Stimulated activated naive CD8-positive, alpha-beta T cell treated with anti-CD3 and anti-CD28 coated beads, Interleukin-15, Interleukin-2, amounts not matched to agents 100 ng/mL and 50 ng/mL, for 24 hours (primary cell): ENCODE measurements at regions not wholly inside any gene's neighbourhood (a gene's known extent, or its start where the extent isn't known, plus 50 kb on each side); places are given as distances from the start of the nearest gene placed in this dataset.

ENCODE experiments used
- H3K27ac Mint-ChIP-seq: one replicate; pipeline ENCODE4 v1.8.0; 2021; ENCODE audit warnings: mild to moderate bottlenecking, mixed read lengths
- H3K27me3 Mint-ChIP-seq: one replicate; pipeline ENCODE4 v1.8.0; 2021; ENCODE audit warnings: mixed read lengths
- H3K36me3 Mint-ChIP-seq: one replicate; pipeline ENCODE4 v1.8.0; 2021; ENCODE audit warnings: low read depth, mixed read lengths
- H3K4me1 Mint-ChIP-seq: one replicate; pipeline ENCODE4 v1.8.0; 2021; ENCODE audit warnings: low read depth, mixed read lengths
- H3K4me3 Mint-ChIP-seq: one replicate; pipeline ENCODE4 v1.8.0; 2021; ENCODE audit warnings: mild to moderate bottlenecking, mixed read lengths
- H3K9me3 Mint-ChIP-seq: one replicate; pipeline ENCODE4 v1.8.0; 2021; ENCODE audit warnings: mixed read lengths

DNA sequence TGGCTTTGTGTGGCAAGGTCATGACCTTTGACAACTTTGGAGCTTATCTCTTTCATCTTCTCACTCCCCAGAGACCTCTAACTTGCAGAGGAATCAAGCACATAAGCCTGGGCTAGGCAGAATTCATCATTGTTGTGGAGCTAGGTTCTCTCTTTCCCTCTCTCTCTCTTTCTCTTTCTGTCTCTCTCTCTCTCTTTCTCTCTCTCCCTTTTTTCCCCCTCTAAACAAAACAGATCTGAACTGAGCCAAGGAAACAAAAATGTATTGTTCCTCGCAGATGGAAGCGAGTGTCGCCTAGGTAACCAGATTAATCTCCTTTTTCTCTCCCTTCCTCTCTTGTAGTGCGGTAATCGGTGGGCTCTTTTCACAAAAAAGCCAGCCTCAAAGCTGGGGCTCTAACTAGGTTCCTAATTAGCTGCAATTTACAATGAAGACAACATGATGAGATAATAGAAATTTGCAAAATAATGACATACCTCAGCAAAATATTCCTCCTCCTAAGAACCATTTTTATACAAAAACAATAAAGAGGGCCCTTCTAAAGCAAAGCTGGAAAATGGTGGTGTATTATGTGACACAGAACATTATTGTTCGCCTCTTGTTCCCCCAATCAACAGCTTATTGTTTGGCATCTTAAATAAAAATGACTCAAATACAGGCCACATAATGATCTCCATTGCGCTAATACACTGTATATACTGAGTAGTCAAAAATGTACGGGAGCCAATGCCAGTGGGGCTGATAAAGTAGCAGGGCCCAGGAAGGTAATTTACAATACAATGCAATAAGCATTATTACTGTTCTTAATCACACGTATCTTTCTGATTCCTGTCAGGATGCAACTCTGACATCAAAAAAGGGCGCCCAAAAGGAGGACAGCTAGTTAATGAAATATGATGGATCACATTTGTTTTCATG is 65.7 kb upstream of the SOX5 start:
- H3K4me3 Mint-ChIP-seq: no peak overlapping the region
- H3K9me3 Mint-ChIP-seq: peaks cover 6% of the 10 kb centered on the region
- H3K36me3 Mint-ChIP-seq: no peaks in the 10 kb centered on the region
- H3K27me3 Mint-ChIP-seq: no peaks in the 10 kb centered on the region
- no peaks in the 10 kb centered on the region for H3K4me1 Mint-ChIP-seq
- H3K27ac Mint-ChIP-seq: no peak overlapping the region

DNA sequence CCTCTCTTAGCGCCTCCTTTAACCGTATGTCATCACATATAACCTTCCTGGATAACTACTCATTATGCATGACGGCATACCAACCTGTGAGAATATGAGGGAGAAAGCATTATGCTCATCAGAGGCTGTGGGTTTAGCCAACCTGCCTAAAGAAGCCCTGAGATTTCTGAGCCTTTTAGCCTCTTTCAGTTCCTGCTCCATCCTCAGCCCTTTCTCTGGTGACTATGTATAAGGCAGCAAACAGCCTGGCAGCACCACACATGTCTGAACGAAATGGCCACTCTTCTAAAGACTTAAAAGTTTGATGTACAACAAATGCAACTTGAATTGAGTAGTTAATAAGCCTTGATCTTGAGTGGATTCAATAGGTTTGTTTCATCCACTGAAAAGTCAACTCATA is 64.8 kb upstream of the SOX5 start:
- H3K9me3 Mint-ChIP-seq: peaks cover 6% of the 10 kb centered on the region
- H3K27me3 Mint-ChIP-seq: no peaks in the 10 kb centered on the region
- no peaks in the 10 kb centered on the region for H3K36me3 Mint-ChIP-seq
- no peak overlapping the region for H3K4me3 Mint-ChIP-seq
- H3K27ac Mint-ChIP-seq: no peak overlapping the region
- no peaks in the 10 kb centered on the region for H3K4me1 Mint-ChIP-seq

DNA sequence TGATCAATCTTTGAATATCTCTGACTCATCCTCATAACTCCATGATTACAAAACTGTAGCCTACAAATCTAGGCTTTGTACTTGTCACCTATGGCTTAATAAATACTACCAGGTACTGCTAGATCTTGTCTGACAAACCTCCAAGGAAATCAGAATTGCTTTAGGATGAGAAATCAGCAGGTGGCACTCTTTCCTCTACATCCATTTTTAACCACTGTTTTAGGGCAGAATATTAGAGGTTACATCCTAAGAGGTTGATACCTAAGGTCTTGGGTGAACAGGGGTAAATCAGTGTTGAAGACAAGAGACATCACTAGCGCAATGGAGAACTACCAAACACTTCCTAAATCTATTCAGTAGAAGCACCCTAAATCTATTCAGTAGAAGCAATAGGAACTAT is 63.1 kb upstream of the SOX5 start:
- Mint-ChIP-seq H3K27me3 (no peaks in the 10 kb centered on the region), H3K36me3 (no peaks in the 10 kb centered on the region), H3K4me3 (no peak overlapping the region)

DNA sequence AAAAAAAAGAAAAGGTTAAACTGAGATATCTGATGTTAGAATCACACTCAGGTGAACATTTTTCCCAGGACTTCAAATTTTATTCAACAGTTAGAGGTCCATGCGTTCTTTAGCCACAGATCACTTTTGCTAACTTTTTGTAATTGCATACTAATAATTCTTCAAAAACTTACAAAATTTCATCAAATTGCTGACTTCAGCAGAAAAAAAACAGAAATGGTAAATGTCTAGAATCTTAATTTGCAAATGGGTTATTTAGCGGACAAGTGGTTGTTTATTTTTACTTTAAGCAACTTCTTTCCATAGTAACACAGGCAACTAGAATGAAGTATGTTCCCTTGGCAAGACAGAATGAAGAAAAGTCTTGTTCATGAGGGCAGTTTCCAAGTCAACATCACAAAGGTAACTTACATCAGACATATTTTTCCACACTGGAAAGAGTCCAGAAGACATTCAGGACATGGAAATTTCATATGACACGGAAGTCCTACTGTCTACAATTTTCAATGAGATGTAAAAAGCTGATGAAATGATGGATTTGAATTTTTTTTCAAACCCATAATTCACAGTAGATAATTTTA is 62.5 kb upstream of the SOX5 start:
- H3K4me1 Mint-ChIP-seq: no peaks in the 10 kb centered on the region
- H3K9me3 Mint-ChIP-seq: no peaks in the 10 kb centered on the region
- H3K4me3 Mint-ChIP-seq: no peak overlapping the region
- no peaks in the 10 kb centered on the region for H3K36me3 Mint-ChIP-seq
- H3K27ac Mint-ChIP-seq: no peak overlapping the region
- H3K27me3 Mint-ChIP-seq: no peaks in the 10 kb centered on the region

More for the DNA sequence above, 63.1 kb upstream of the SOX5 start:
- no peaks in the 10 kb centered on the region for H3K4me1 Mint-ChIP-seq
- peaks cover under 1% of the 10 kb centered on the region for H3K9me3 Mint-ChIP-seq
- no peak overlapping the region for H3K27ac Mint-ChIP-seq

DNA sequence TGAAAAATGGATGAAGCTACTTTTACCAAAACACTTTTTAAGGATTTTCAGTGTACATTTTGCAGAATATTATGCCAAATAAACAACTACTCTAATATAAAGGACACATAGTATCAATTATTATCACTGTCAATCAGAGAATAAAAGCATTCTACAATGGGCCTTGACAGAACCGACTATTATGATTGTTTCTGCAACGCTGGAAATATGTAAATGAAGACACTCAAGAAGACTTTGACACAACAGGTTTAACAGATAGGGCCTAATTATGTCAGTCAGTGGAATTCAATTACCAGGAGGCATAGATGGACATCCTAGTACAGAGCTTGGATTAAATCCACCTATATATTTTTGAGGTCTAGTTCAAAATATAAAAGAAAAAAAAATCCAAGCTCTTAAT is 58.7 kb upstream of the SOX5 start:
- H3K4me3 Mint-ChIP-seq: no peak overlapping the region
- no peaks in the 10 kb centered on the region for H3K36me3 Mint-ChIP-seq
- no peaks in the 10 kb centered on the region for H3K4me1 Mint-ChIP-seq
- no peaks in the 10 kb centered on the region for H3K9me3 Mint-ChIP-seq
- H3K27me3 Mint-ChIP-seq: no peaks in the 10 kb centered on the region
- no peak overlapping the region for H3K27ac Mint-ChIP-seq
